IMR-90 (cell line): ENCODE measurements at regions not wholly inside any gene's neighbourhood (a gene's known extent, or its start where the extent isn't known, plus 50 kb on each side); places are given as distances from the start of the nearest gene placed in this dataset.

Experiments used
- CHD1 ChIP-seq: IDR thresholded peaks from 2 replicates; pipeline ENCODE4 v1.6.1; 2012; ENCODE audit warnings: low read depth, low read length, improper control_type of control experiment
- CTCF ChIP-seq: conservative IDR thresholded peaks from 2 replicates; pipeline ENCODE4 v1.5.1; 2012; ENCODE audit warnings: mild to moderate bottlenecking, low read depth, low read length, improper control_type of control experiment
- POLR2A ChIP-seq: IDR thresholded peaks from 2 replicates; pipeline ENCODE4 v1.6.1; 2012; ENCODE audit warnings: mild to moderate bottlenecking, low read depth, low read length
- RFX5 ChIP-seq: IDR thresholded peaks from 2 replicates; pipeline ENCODE4 v1.8.0; 2012; ENCODE audit warnings: low read depth, mild to moderate bottlenecking, low read length, moderate library complexity

GRCh38 chr18:1542230-1542774 lies 637.6 kb downstream of the ADCYAP1 start:
- TF ChIP-seq CTCF (no peak), POLR2A (no peak), CHD1 (no peak), RFX5 (no peak)
